PC-3 (cell line): ENCODE measurements at regions not wholly inside any gene's neighbourhood (a gene's known extent, or its start where the extent isn't known, plus 50 kb on each side); places are given as distances from the start of the nearest gene placed in this dataset.

Source experiments
- ATAC-seq: fragments of 200-7000 bp; cut with Tn5 transposase; 2 replicates; pipeline ENCODE4 v1.9.1; 2020; ENCODE audit warnings: mild to moderate bottlenecking, moderate library complexity
- BruUV-seq: library from RNA; stranded (reverse); fragments of 400-500 nt; replicated peaks from 2 replicates; lab custom pipeline; 2021; lab: Mats Ljungman, UMichigan
- CTCF ChIA-PET: fragments of 300-600 bp; sonication (Branson Sonifier 250); formaldehyde crosslinking; loops from one replicate; lab custom pipeline; 2022; ENCODE audit warnings: antibody characterized with exemption; lab: Charles Lee
- POLR2A ChIA-PET: fragments of 300-600 bp; sonication (Branson Sonifier 250); formaldehyde crosslinking; loops from one replicate; lab custom pipeline; 2022; ENCODE audit warnings: antibody characterized with exemption; ENCODE audit not compliant: unreplicated experiment; lab: Charles Lee
- DNase-seq: peaks from one replicate; pipeline ENCODE4 v3.0.0-alpha.2; 2015
- H2AFZ ChIP-seq: fragments of 300-600 bp; sonication (generic); 2 replicates; pipeline ENCODE4 v1.6.0; 2016; ENCODE audit warnings: antibody characterized with exemption, low read length
- H3F3A ChIP-seq: fragments of 300-600 bp; sonication (generic); one replicate; pipeline ENCODE4 v1.6.0; 2017; ENCODE audit warnings: antibody characterized with exemption, low read length, control low read depth, mild to moderate bottlenecking; ENCODE audit not compliant: unreplicated experiment
- H3K27ac ChIP-seq: fragments of 300-600 bp; sonication (generic); 2 replicates; pipeline ENCODE4 v1.5.1; 2016; ENCODE audit warnings: mild to moderate bottlenecking, low read length
- H3K27me3 ChIP-seq: fragments of 300-600 bp; sonication (generic); 2 replicates; pipeline ENCODE4 v1.6.1; 2016; ENCODE audit warnings: low read length, mixed read lengths
- H3K36me3 ChIP-seq: fragments of 300-600 bp; sonication (generic); 2 replicates; pipeline ENCODE4 v1.6.1; 2016; ENCODE audit warnings: low read depth, mixed run types, low read length, mixed read lengths
- H3K4me1 ChIP-seq: fragments of 300-600 bp; sonication (generic); 2 replicates; pipeline ENCODE4 v1.5.1; 2016; ENCODE audit warnings: low read length; ENCODE audit not compliant: insufficient read depth
- H3K4me2 ChIP-seq: fragments of 300-600 bp; sonication (generic); 2 replicates; pipeline ENCODE4 v1.6.0; 2016; ENCODE audit warnings: low read length
- H3K4me3 ChIP-seq: fragments of 300-600 bp; sonication (generic); 2 replicates; pipeline ENCODE4 v1.5.1; 2016; ENCODE audit warnings: mild to moderate bottlenecking, low read length, mixed read lengths
- H3K79me2 ChIP-seq: fragments of 300-600 bp; sonication (generic); 2 replicates; pipeline ENCODE4 v1.6.1; 2017; ENCODE audit warnings: low read length, mixed read lengths
- H3K9ac ChIP-seq: fragments of 300-600 bp; sonication (generic); 2 replicates; pipeline ENCODE4 v1.6.0; 2016; ENCODE audit warnings: mild to moderate bottlenecking, low read length
- H3K9me2 ChIP-seq: fragments of 300-600 bp; sonication (generic); replicated peaks from 2 replicates; pipeline ENCODE4 v1.6.1; 2016; ENCODE audit warnings: mixed run types, low read length, mixed read lengths
- H3K9me3 ChIP-seq: fragments of 300-600 bp; sonication (generic); 2 replicates; pipeline ENCODE4 v1.6.1; 2016; ENCODE audit warnings: low read length, mixed read lengths
- H4K20me1 ChIP-seq: fragments of 300-600 bp; sonication (generic); 2 replicates; pipeline ENCODE4 v1.6.1; 2016; ENCODE audit warnings: low read length, mixed read lengths
- CTCF ChIP-seq: fragments of 300-600 bp; sonication (generic); conservative IDR thresholded peaks from 2 replicates; pipeline ENCODE4 v1.5.1; 2017; ENCODE audit warnings: antibody characterized with exemption, low read depth, mild to moderate bottlenecking, low read length
- EZH2 ChIP-seq: fragments of 300-600 bp; sonication (generic); IDR thresholded peaks from one replicate; pipeline ENCODE4 v1.6.1; 2017; ENCODE audit warnings: antibody characterized with exemption, mild to moderate bottlenecking, low read length; ENCODE audit not compliant: unreplicated experiment
- EZH2phosphoT487 ChIP-seq: fragments of 300-600 bp; sonication (generic); IDR thresholded peaks from 2 replicates; pipeline ENCODE4 v1.6.1; 2018; ENCODE audit warnings: mild to moderate bottlenecking, antibody characterized with exemption, low read length, borderline replicate concordance
- intact Hi-C: fragments of 100-400 bp; cut with micrococcal nuclease; formaldehyde crosslinking; loops from 2 replicates; pipeline ENCODE4 v1.9.0; 2023

- TF ChIP-seq CTCF (no peak), EZH2 (no peak), EZH2phosphoT487 (no peak)
- CTCF ChIA-PET: no interaction called here
- intact Hi-C loops: no loop called here
- DNase-seq (no peak), ATAC-seq (no peak)
- Histone ChIP-seq H3K79me2 (no peaks in the 10 kb centered on the region), H3K4me2 (no peak overlapping the region), H3K4me1 (no peaks in the 10 kb centered on the region), H3F3A (no peaks in the 10 kb centered on the region), H3K27ac (no peak overlapping the region), H4K20me1 (no peaks in the 10 kb centered on the region), H3K27me3 (peaks cover 16% of the 10 kb centered on the region; the same call in 1 of the 2 replicates), H3K36me3 (no peaks in the 10 kb centered on the region), H3K9me2 (no peaks in the 10 kb centered on the region), H3K4me3 (no peak overlapping the region), H3K9me3 (peaks cover 4% of the 10 kb centered on the region; the same call in 1 of the 2 replicates), H3K9ac (no peak overlapping the region), H2AFZ (no peak overlapping the region)
- POLR2A ChIA-PET: no interaction called here
- no TSS peak for BruUV-seq
Measured at GRCh38 chr18:78643981-78644380, 335.6 kb upstream of the SALL3 start.

GRCh38 chr18:78645216-78645615, 334.4 kb upstream of the SALL3 start:
- H2AFZ ChIP-seq: no peak overlapping the region
- no peak overlapping the region for H3K4me3 ChIP-seq
- H3K36me3 ChIP-seq: no peaks in the 10 kb centered on the region
- ChIA-PET POLR2A (no interaction called here), CTCF (no interaction called here)
- TF ChIP-seq EZH2phosphoT487 (no peak), CTCF (no peak), EZH2 (no peak)
- H3K4me2 ChIP-seq: no peak overlapping the region
- H3K27me3 ChIP-seq: peaks cover 16% of the 10 kb centered on the region; the same call in 1 of the 2 replicates
- peaks cover 4% of the 10 kb centered on the region; the same call in 1 of the 2 replicates for H3K9me3 ChIP-seq
- BruUV-seq: no TSS peak
- no peaks in the 10 kb centered on the region for H3K4me1 ChIP-seq
- H3K9ac ChIP-seq: no peak overlapping the region
- ATAC-seq (no peak), DNase-seq (no peak)
- no peaks in the 10 kb centered on the region for H3F3A ChIP-seq
- no peaks in the 10 kb centered on the region for H4K20me1 ChIP-seq
- no peaks in the 10 kb centered on the region for H3K9me2 ChIP-seq
- H3K79me2 ChIP-seq: no peaks in the 10 kb centered on the region
- intact Hi-C loops: no loop called here
- H3K27ac ChIP-seq: no peak overlapping the region

GRCh38 chr18:78647018-78647417, 332.6 kb upstream of the SALL3 start:
- no peak for ATAC-seq

More at GRCh38 chr18:78647018-78647417, 332.6 kb upstream of the SALL3 start:
- Histone ChIP-seq H3K9ac (no peak overlapping the region), H3K4me3 (no peak overlapping the region), H2AFZ (no peak overlapping the region), H3K27me3 (peaks cover 7% of the 10 kb centered on the region; the same call in 1 of the 2 replicates), H3K27ac (no peak overlapping the region), H4K20me1 (no peaks in the 10 kb centered on the region), H3F3A (no peaks in the 10 kb centered on the region), H3K36me3 (no peaks in the 10 kb centered on the region), H3K4me2 (no peak overlapping the region), H3K9me2 (no peaks in the 10 kb centered on the region), H3K4me1 (no peaks in the 10 kb centered on the region), H3K79me2 (no peaks in the 10 kb centered on the region), H3K9me3 (peaks cover 4% of the 10 kb centered on the region; the same call in 1 of the 2 replicates)
- intact Hi-C loops: no loop called here
- CTCF ChIA-PET: no interaction called here
- no peak for DNase-seq
- TF ChIP-seq CTCF (no peak), EZH2phosphoT487 (no peak), EZH2 (no peak)
- POLR2A ChIA-PET: no interaction called here
- BruUV-seq: no TSS peak
